ENCODE measurements at regions not wholly inside any gene's neighbourhood (a gene's known extent, or its start where the extent isn't known, plus 50 kb on each side); places are given as distances from the start of the nearest gene placed in this dataset.

DNA sequence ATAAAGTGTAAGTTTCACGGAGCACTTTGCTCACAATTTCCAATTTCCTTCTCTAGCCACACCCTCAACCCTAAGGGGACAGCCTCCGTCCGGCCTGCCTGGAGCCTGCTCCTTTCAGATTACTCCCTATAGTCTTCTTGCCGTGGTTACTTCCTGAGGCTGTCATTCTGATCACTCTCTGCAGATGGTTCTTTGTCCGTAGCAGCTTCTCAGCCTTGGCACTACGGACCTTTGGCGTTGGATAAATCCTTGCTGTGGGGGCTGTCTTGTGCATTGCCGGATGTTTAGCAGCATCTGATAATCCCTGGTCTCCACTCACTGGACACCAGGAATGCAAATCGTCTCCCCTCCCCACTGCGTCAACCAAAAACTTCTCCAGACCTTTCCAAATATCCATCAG, 447.5 kb upstream of the KIRREL3 start:
- WGBS, 2 donors, result 83 to 84% methylated on average over 10 of the region's 10 CpGs
- no peak overlapping the region for H3K27ac ChIP-seq (ENCODE audit: low read depth in 1 of 2, low read length in 2 of 2)
- intact Hi-C loops (cut with DNase I), result no loop called here
- no peaks in the 10 kb centered on the region for H3K27me3 ChIP-seq (ENCODE audit: control insufficient read depth in 1 of 2, insufficient read depth in 2 of 2, low read length in 1 of 2)
- DNase-seq (no peak), ATAC-seq (ENCODE audit: low FRiP score) (no peak)
- H3K9me3 ChIP-seq (ENCODE audit: control insufficient read depth, low read length), result no peaks in the 10 kb centered on the region
- no peak overlapping the region for H3K4me3 ChIP-seq (ENCODE audit: low read length in 2 of 2)
- no peaks in the 10 kb centered on the region for H3K4me1 ChIP-seq (ENCODE audit: control insufficient read depth in 1 of 2, insufficient read depth in 2 of 2, low read length in 2 of 2)
- no peaks in the 10 kb centered on the region for H3K36me3 ChIP-seq (ENCODE audit: control insufficient read depth in 1 of 2, insufficient read depth in 2 of 2, low read length in 1 of 2)

GRCh38 chr11:127445476-127445875, 444.9 kb upstream of the KIRREL3 start:
- Histone ChIP-seq H3K27ac (ENCODE audit: low read depth in 1 of 2, low read length in 2 of 2) (no peak overlapping the region), H3K36me3 (ENCODE audit: control insufficient read depth in 1 of 2, insufficient read depth in 2 of 2, low read length in 1 of 2) (no peaks in the 10 kb centered on the region), H3K4me3 (ENCODE audit: low read length in 2 of 2) (no peak overlapping the region), H3K9me3 (ENCODE audit: control insufficient read depth, low read length) (no peaks in the 10 kb centered on the region), H3K27me3 (ENCODE audit: control insufficient read depth in 1 of 2, insufficient read depth in 2 of 2, low read length in 1 of 2) (no peaks in the 10 kb centered on the region), H3K4me1 (ENCODE audit: control insufficient read depth in 1 of 2, insufficient read depth in 2 of 2, low read length in 2 of 2) (no peaks in the 10 kb centered on the region)
- WGBS, 2 donors, result 55 to 59% methylated on average over 4 of the region's 4 CpGs
- DNase-seq, result no peak
- intact Hi-C loops (cut with DNase I), result no loop called here
- no peak for ATAC-seq (ENCODE audit: low FRiP score)

GRCh38 chr11:127443297-127443696, 442.7 kb upstream of the KIRREL3 start:
- H3K9me3 ChIP-seq (ENCODE audit: control insufficient read depth, low read length), result no peaks in the 10 kb centered on the region
- no peak overlapping the region for H3K27ac ChIP-seq (ENCODE audit: low read depth in 1 of 2, low read length in 2 of 2)
- H3K36me3 ChIP-seq (ENCODE audit: control insufficient read depth in 1 of 2, insufficient read depth in 2 of 2, low read length in 1 of 2), result no peaks in the 10 kb centered on the region
- no peak for ATAC-seq (ENCODE audit: low FRiP score)
- DNase-seq, result no peak
- no peak overlapping the region for H3K4me3 ChIP-seq (ENCODE audit: low read length in 2 of 2)
- H3K4me1 ChIP-seq (ENCODE audit: control insufficient read depth in 1 of 2, insufficient read depth in 2 of 2, low read length in 2 of 2), result no peaks in the 10 kb centered on the region
- intact Hi-C loops (cut with DNase I), result no loop called here
- H3K27me3 ChIP-seq (ENCODE audit: control insufficient read depth in 1 of 2, insufficient read depth in 2 of 2, low read length in 1 of 2), result no peaks in the 10 kb centered on the region
- 25 to 28% methylated on average over 2 of the region's 2 CpGs for WGBS, 2 donors

DNA sequence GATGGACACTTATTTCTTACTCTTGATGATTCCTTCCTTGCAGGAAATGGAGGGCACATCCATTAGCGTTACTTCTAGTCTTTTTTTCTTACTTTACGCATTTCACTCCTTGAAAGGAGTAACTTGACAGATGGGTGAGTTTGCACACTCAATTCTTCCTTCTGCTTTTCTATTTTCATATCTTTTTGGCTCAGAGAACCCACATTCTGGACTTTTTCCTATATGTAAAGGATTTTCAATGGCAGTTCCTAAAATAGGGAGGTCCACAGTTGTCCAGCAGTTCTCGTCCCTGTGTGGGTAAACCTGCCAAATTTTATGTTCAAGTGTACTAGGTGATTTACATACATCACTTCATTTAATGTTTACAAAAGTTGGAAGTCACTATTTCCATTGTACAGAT, 440.0 kb upstream of the KIRREL3 start:
- no peak overlapping the region for H3K4me3 ChIP-seq (ENCODE audit: low read length in 2 of 2)
- H3K36me3 ChIP-seq (ENCODE audit: control insufficient read depth in 1 of 2, insufficient read depth in 2 of 2, low read length in 1 of 2), result no peaks in the 10 kb centered on the region
- intact Hi-C loops (cut with DNase I), result no loop called here
- no peaks in the 10 kb centered on the region for H3K27me3 ChIP-seq (ENCODE audit: control insufficient read depth in 1 of 2, insufficient read depth in 2 of 2, low read length in 1 of 2)
- ATAC-seq (ENCODE audit: low FRiP score) (no peak), DNase-seq (no peak)
- no peaks in the 10 kb centered on the region for H3K4me1 ChIP-seq (ENCODE audit: control insufficient read depth in 1 of 2, insufficient read depth in 2 of 2, low read length in 2 of 2)
- no peak overlapping the region for H3K27ac ChIP-seq (ENCODE audit: low read depth in 1 of 2, low read length in 2 of 2)
- no peaks in the 10 kb centered on the region for H3K9me3 ChIP-seq (ENCODE audit: control insufficient read depth, low read length)
- 66% methylated on average over 3 of the region's 3 CpGs for WGBS, 2 donors

DNA sequence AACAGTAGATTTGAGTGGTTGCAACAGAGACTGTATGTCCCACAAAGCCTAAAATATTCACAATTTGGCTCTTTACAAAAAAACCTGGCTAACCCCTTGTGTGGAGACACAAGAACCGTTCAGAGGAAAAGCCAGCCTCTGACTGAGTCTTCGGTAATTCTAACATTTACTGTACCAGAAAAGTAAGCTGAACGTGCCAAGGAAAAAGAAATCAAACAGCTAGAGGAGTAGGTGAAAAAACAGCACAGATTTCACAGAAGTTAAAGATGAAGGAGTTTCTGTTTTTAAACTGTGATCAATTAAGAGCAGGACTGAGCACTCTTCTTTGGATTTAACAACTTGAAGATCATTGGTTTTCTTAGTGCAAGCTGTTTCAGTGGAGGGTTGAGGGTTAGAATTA, 424.7 kb upstream of the KIRREL3 start:
- 48 to 61% methylated on average over 3 of the region's 3 CpGs for WGBS, 2 donors
- H3K27ac ChIP-seq (ENCODE audit: low read depth in 1 of 2, low read length in 2 of 2), result no peak overlapping the region
- H3K27me3 ChIP-seq (ENCODE audit: control insufficient read depth in 1 of 2, insufficient read depth in 2 of 2, low read length in 1 of 2), result peaks cover 0 to 2% of the 10 kb centered on the region in 2 donors
- ATAC-seq (ENCODE audit: low FRiP score) (no peak), DNase-seq (no peak)
- H3K4me3 ChIP-seq (ENCODE audit: low read length in 2 of 2), result no peak overlapping the region
- intact Hi-C loops (cut with DNase I), result no loop called here
- H3K4me1 ChIP-seq (ENCODE audit: control insufficient read depth in 1 of 2, insufficient read depth in 2 of 2, low read length in 2 of 2), result no peaks in the 10 kb centered on the region
- H3K36me3 ChIP-seq (ENCODE audit: control insufficient read depth in 1 of 2, insufficient read depth in 2 of 2, low read length in 1 of 2), result no peaks in the 10 kb centered on the region
- no peaks in the 10 kb centered on the region for H3K9me3 ChIP-seq (ENCODE audit: control insufficient read depth, low read length)

GRCh38 chr11:127424661-127425060, 424.1 kb upstream of the KIRREL3 start:
- 85 to 90% methylated on average over 2 of the region's 2 CpGs for WGBS, 2 donors
- peaks cover 0 to 2% of the 10 kb centered on the region in 2 donors for H3K27me3 ChIP-seq (ENCODE audit: control insufficient read depth in 1 of 2, insufficient read depth in 2 of 2, low read length in 1 of 2)
- H3K4me1 ChIP-seq (ENCODE audit: control insufficient read depth in 1 of 2, insufficient read depth in 2 of 2, low read length in 2 of 2), result no peaks in the 10 kb centered on the region
- H3K9me3 ChIP-seq (ENCODE audit: control insufficient read depth, low read length), result no peaks in the 10 kb centered on the region
- intact Hi-C loops (cut with DNase I), result no loop called here
- H3K4me3 ChIP-seq (ENCODE audit: low read length in 2 of 2), result no peak overlapping the region
- H3K36me3 ChIP-seq (ENCODE audit: control insufficient read depth in 1 of 2, insufficient read depth in 2 of 2, low read length in 1 of 2), result no peaks in the 10 kb centered on the region
- ATAC-seq (ENCODE audit: low FRiP score), result no peak
- no peak for DNase-seq
- H3K27ac ChIP-seq (ENCODE audit: low read depth in 1 of 2, low read length in 2 of 2), result no peak overlapping the region

DNA sequence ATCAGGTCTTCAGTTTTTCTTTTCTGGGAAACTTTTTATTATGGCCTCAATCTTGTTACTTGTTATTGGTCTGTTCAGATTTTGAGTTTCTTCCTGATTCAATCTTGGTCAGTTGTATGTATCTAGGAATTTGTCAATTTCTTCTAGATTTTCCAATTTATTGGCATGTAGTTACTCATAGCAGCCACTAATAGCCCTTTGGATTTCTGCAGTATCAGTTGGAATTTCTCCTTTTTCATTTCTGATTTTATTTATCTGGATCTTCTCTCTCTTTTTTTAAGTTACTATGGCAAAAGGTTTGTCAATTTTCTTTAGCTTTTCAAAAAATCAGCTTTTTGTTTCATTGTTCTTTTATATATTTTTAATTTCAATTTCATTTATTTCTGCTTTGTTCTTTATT, 419.6 kb upstream of the KIRREL3 start:
- Histone ChIP-seq H3K27ac (ENCODE audit: low read depth in 1 of 2, low read length in 2 of 2) (no peak overlapping the region), H3K4me3 (ENCODE audit: low read length in 2 of 2) (no peak overlapping the region), H3K36me3 (ENCODE audit: control insufficient read depth in 1 of 2, insufficient read depth in 2 of 2, low read length in 1 of 2) (no peaks in the 10 kb centered on the region), H3K27me3 (ENCODE audit: control insufficient read depth in 1 of 2, insufficient read depth in 2 of 2, low read length in 1 of 2) (peaks cover 0 to 2% of the 10 kb centered on the region in 2 donors), H3K4me1 (ENCODE audit: control insufficient read depth in 1 of 2, insufficient read depth in 2 of 2, low read length in 2 of 2) (no peaks in the 10 kb centered on the region), H3K9me3 (ENCODE audit: control insufficient read depth, low read length) (no peaks in the 10 kb centered on the region)
- DNase-seq (no peak), ATAC-seq (ENCODE audit: low FRiP score) (no peak)
- intact Hi-C loops (cut with DNase I), result no loop called here

GRCh38 chr11:127412722-127413380, 412.3 kb upstream of the KIRREL3 start:
- intact Hi-C loops (cut with DNase I), result no loop called here
- H3K4me3 ChIP-seq (ENCODE audit: low read length in 2 of 2), result no peak overlapping the region
- H3K36me3 ChIP-seq (ENCODE audit: control insufficient read depth in 1 of 2, insufficient read depth in 2 of 2, low read length in 1 of 2), result no peaks in the 10 kb centered on the region
- H3K27ac ChIP-seq (ENCODE audit: low read depth in 1 of 2, low read length in 2 of 2), result no peak overlapping the region
- 56 to 66% methylated on average over 11 of the region's 11 CpGs for WGBS, 2 donors
- H3K4me1 ChIP-seq (ENCODE audit: control insufficient read depth in 1 of 2, insufficient read depth in 2 of 2, low read length in 2 of 2), result no peaks in the 10 kb centered on the region
- H3K9me3 ChIP-seq (ENCODE audit: control insufficient read depth, low read length), result peaks cover 6% of the 10 kb centered on the region
- ATAC-seq (ENCODE audit: low FRiP score), result no peak
- DNase-seq, result no peak
- H3K27me3 ChIP-seq (ENCODE audit: control insufficient read depth in 1 of 2, insufficient read depth in 2 of 2, low read length in 1 of 2), result no peaks in the 10 kb centered on the region

GRCh38 chr11:127412234-127412633, 411.7 kb upstream of the KIRREL3 start:
- no peak for ATAC-seq (ENCODE audit: low FRiP score)
- intact Hi-C loops (cut with DNase I), result no loop called here
- H3K36me3 ChIP-seq (ENCODE audit: control insufficient read depth in 1 of 2, insufficient read depth in 2 of 2, low read length in 1 of 2), result no peaks in the 10 kb centered on the region
- peaks cover 6% of the 10 kb centered on the region for H3K9me3 ChIP-seq (ENCODE audit: control insufficient read depth, low read length)
- no peaks in the 10 kb centered on the region for H3K27me3 ChIP-seq (ENCODE audit: control insufficient read depth in 1 of 2, insufficient read depth in 2 of 2, low read length in 1 of 2)
- whole genome bisulfite sequencing, 2 donors, result 89 to 93% methylated on average over 8 of the region's 8 CpGs
- no peaks in the 10 kb centered on the region for H3K4me1 ChIP-seq (ENCODE audit: control insufficient read depth in 1 of 2, insufficient read depth in 2 of 2, low read length in 2 of 2)
- no peak overlapping the region for H3K27ac ChIP-seq (ENCODE audit: low read depth in 1 of 2, low read length in 2 of 2)
- no peak for DNase-seq
- H3K4me3 ChIP-seq (ENCODE audit: low read length in 2 of 2), result no peak overlapping the region
